HCT116 (cell line): ENCODE measurements at regions not wholly inside any gene's neighbourhood (a gene's known extent, or its start where the extent isn't known, plus 50 kb on each side); places are given as distances from the start of the nearest gene placed in this dataset.

Experiments used
- ATAC-seq: fragments of 200-7000 bp; cut with Tn5 transposase; 2 replicates; pipeline ENCODE4 v1.9.1; 2020; ENCODE audit warnings: mild to moderate bottlenecking, moderate library complexity
- BruUV-seq: library from RNA; stranded (reverse); fragments of 400-500 nt; replicated peaks from 2 replicates; lab custom pipeline; 2021; lab: Mats Ljungman, UMichigan
- CTCF ChIA-PET: fragments of 300-600 bp; sonication (Branson Sonifier 250); formaldehyde crosslinking; loops from one replicate; lab custom pipeline; 2021; ENCODE audit warnings: antibody characterized with exemption; lab: Charles Lee
- POLR2A ChIA-PET: fragments of 300-600, 350-600 bp; sonication (Branson Sonifier 250); formaldehyde crosslinking; loops from one replicate; lab custom pipeline; 2021; ENCODE audit warnings: antibody characterized with exemption; lab: Charles Lee
- RAD21 ChIA-PET, 2 experiments: fragments of 300-600 bp; sonication (Branson Sonifier 250); formaldehyde crosslinking; loops; one replicate each; lab custom pipeline; 2023; ENCODE audit warnings: low total read pairs in 2 of 2; ENCODE audit not compliant: uncharacterized antibody in 2 of 2, unreplicated experiment in 2 of 2, low non-redundant PET in 1 of 2; lab: Charles Lee
- DNase-seq: peaks from one replicate; pipeline ENCODE4 v3.0.0-alpha.2; 2010; ENCODE audit warnings: low read depth, low spot score
- H2AFZ ChIP-seq: fragments of 200-600 bp; shearing (Covaris generic), sonication (generic); 2 replicates; pipeline ENCODE4 v1.6.1; 2017; ENCODE audit warnings: low read depth, mixed run types, mixed read lengths, antibody characterized with exemption, low read length; ENCODE audit not compliant: poor library complexity, severe bottlenecking
- H3K27ac ChIP-seq: 2 replicates; pipeline ENCODE4 v1.5.1; 2012; ENCODE audit warnings: low read depth, low read length
- H3K27me3 ChIP-seq: fragments of 200-600 bp; sonication (generic); 2 replicates; pipeline ENCODE4 v1.6.1; 2016; ENCODE audit warnings: mixed run types, low read length, mixed read lengths; ENCODE audit not compliant: insufficient read depth
- H3K36me3 ChIP-seq, 2 experiments: fragments of 200-500 bp in 1 of 2; fragments of 200-600 bp in 1 of 2; sonication (Bioruptor generic) in 1 of 2; sonication (generic) in 1 of 2; 2 replicates each; pipeline versions ENCODE4 v1.5.1 to v1.6.1; 2014 to 2016; ENCODE audit warnings: low read length in 2 of 2, inconsistent platforms in 1 of 2, mixed read lengths in 1 of 2, mixed run types in 1 of 2; ENCODE audit not compliant: insufficient read depth in 2 of 2, control insufficient read depth in 1 of 2
- H3K4me1 ChIP-seq, 2 experiments: fragments of 200-600 bp in 1 of 2; sonication (generic) in 1 of 2; 2 replicates each; pipeline versions ENCODE4 v1.5.1 to v1.6.1; 2012 to 2017; ENCODE audit warnings: low read length in 2 of 2, inconsistent platforms in 1 of 2, mild to moderate bottlenecking in 1 of 2, mixed read lengths in 1 of 2, mixed run types in 1 of 2, moderate library complexity in 1 of 2; ENCODE audit not compliant: insufficient read depth in 2 of 2, control insufficient read depth in 1 of 2
- H3K4me2 ChIP-seq: fragments of 200-600 bp; sonication (generic); 2 replicates; pipeline ENCODE4 v1.6.1; 2017; ENCODE audit warnings: mixed run types, low read length, mixed read lengths
- H3K4me3 ChIP-seq, 2 experiments: fragments of 200-600 bp in 1 of 2; sonication (generic) in 1 of 2; replicated peaks in 1 of 2; 2 replicates each; pipeline ENCODE4 v1.5.1; 2011 to 2016; ENCODE audit warnings: low read length in 2 of 2, control low read depth in 1 of 2, low read depth in 1 of 2, mild to moderate bottlenecking in 1 of 2, mixed read lengths in 1 of 2, mixed run types in 1 of 2
- H3K79me2 ChIP-seq: fragments of 200-600 bp; sonication (generic); 2 replicates; pipeline ENCODE4 v1.6.1; 2017; ENCODE audit warnings: mild to moderate bottlenecking, mixed run types, low read length, moderate library complexity, mixed read lengths; ENCODE audit not compliant: insufficient read depth
- H3K9ac ChIP-seq: fragments of 200-600 bp; sonication (generic); 2 replicates; pipeline ENCODE4 v1.6.1; 2016; ENCODE audit warnings: low read length, mixed read lengths
- H3K9me2 ChIP-seq: fragments of 200-600 bp; sonication (generic), shearing (Covaris generic); 2 replicates; pipeline ENCODE4 v1.6.1; 2017; ENCODE audit warnings: mixed run types, mild to moderate bottlenecking, moderate library complexity; ENCODE audit not compliant: insufficient read depth
- H3K9me3 ChIP-seq, 2 experiments: fragments of 200-500 bp in 1 of 2; fragments of 200-600 bp in 1 of 2; sonication (Bioruptor generic) in 1 of 2; sonication (generic) in 1 of 2; 2 replicates each; pipeline ENCODE4 v1.6.1; 2014 to 2017; ENCODE audit warnings: low read length in 2 of 2, mixed read lengths in 2 of 2, inconsistent platforms in 1 of 2, low read depth in 1 of 2, mild to moderate bottlenecking in 1 of 2, mixed run types in 1 of 2, moderate library complexity in 1 of 2; ENCODE audit not compliant: control insufficient read depth in 1 of 2, insufficient read depth in 1 of 2
- H4K20me1 ChIP-seq: fragments of 200-600 bp; sonication (generic), shearing (Covaris generic); 2 replicates; pipeline ENCODE4 v1.6.1; 2017; ENCODE audit warnings: mixed run types, mild to moderate bottlenecking, moderate library complexity; ENCODE audit not compliant: insufficient read depth
- ATF3 ChIP-seq: IDR thresholded peaks from 2 replicates; pipeline ENCODE4 v1.6.1; 2012
- CEBPB ChIP-seq: IDR thresholded peaks from 2 replicates; pipeline ENCODE4 v1.6.1; 2012; ENCODE audit warnings: low read depth
- EGR1 ChIP-seq: IDR thresholded peaks from 2 replicates; pipeline ENCODE4 v1.6.1; 2012; ENCODE audit warnings: low read depth
- EZH2phosphoT487 ChIP-seq: fragments of 200-600 bp; IDR thresholded peaks from 2 replicates; pipeline ENCODE4 v1.6.1; 2018; ENCODE audit warnings: antibody characterized with exemption, borderline replicate concordance
- JUND ChIP-seq: IDR thresholded peaks from 2 replicates; pipeline ENCODE4 v1.6.1; 2012
- MAX ChIP-seq: IDR thresholded peaks from 2 replicates; pipeline ENCODE4 v1.6.1; 2012
- POLR2AphosphoS5 ChIP-seq: IDR thresholded peaks from 2 replicates; pipeline ENCODE4 v1.6.1; 2011; ENCODE audit warnings: mild to moderate bottlenecking, low read depth, low read length, moderate library complexity
- RAD21 ChIP-seq: IDR thresholded peaks from 2 replicates; pipeline ENCODE4 v1.6.1; 2012; ENCODE audit warnings: low read depth, mild to moderate bottlenecking
- SRF ChIP-seq: IDR thresholded peaks from 2 replicates; pipeline ENCODE4 v1.6.1; 2012; ENCODE audit warnings: low read depth
- ZBTB33 ChIP-seq: IDR thresholded peaks from 2 replicates; pipeline ENCODE4 v1.6.1; 2011; ENCODE audit warnings: mild to moderate bottlenecking, low read length, moderate library complexity; ENCODE audit not compliant: insufficient replicate concordance; ENCODE audit errors: extremely low read depth
- ZNF274 ChIP-seq: fragments of 200-500 bp; sonication (Bioruptor generic); IDR thresholded peaks from 2 replicates; pipeline ENCODE4 v1.6.1; 2014; ENCODE audit warnings: mild to moderate bottlenecking, low read depth, low read length, inconsistent platforms
- intact Hi-C: fragments of 100-400 bp; cut with micrococcal nuclease; formaldehyde crosslinking; loops from 2 replicates; pipeline ENCODE4 v1.10.0; 2022

GRCh38 chr2:224161712-224162111 is 122.6 kb upstream of the SERPINE2 start:
- no TSS peak for BruUV-seq
- Histone ChIP-seq H3K36me3 (no peaks in the 10 kb centered on the region), H3K9ac (no peak overlapping the region), H3K4me3 (no peak overlapping the region), H4K20me1 (no peaks in the 10 kb centered on the region), H3K4me2 (no peak overlapping the region), H3K27me3 (no peaks in the 10 kb centered on the region), H3K9me2 (no peaks in the 10 kb centered on the region), H3K4me1 (no peaks in the 10 kb centered on the region), H3K79me2 (no peaks in the 10 kb centered on the region), H2AFZ (no peak overlapping the region), H3K9me3 (no peaks in the 10 kb centered on the region), H3K27ac (no peak overlapping the region)
- no peak for DNase-seq
- no peak for ATAC-seq
- POLR2A ChIA-PET: no interaction called here
- intact Hi-C loops: no loop called here
- RAD21 ChIA-PET: no interaction called here
- CTCF ChIA-PET: no interaction called here
- TF ChIP-seq ZBTB33: no peak
- no peak for TF ChIP-seq ZNF274
- no peak for TF ChIP-seq RAD21
- no peak for TF ChIP-seq POLR2AphosphoS5
- TF ChIP-seq JUND: no peak
- TF ChIP-seq ATF3: no peak
- no peak for TF ChIP-seq EGR1
- TF ChIP-seq EZH2phosphoT487: no peak
- TF ChIP-seq MAX: no peak
- TF ChIP-seq CEBPB: no peak
- no peak for TF ChIP-seq SRF
